HEK293T (cell line): ENCODE measurements at regions not wholly inside any gene's neighbourhood (a gene's known extent, or its start where the extent isn't known, plus 50 kb on each side); places are given as distances from the start of the nearest gene placed in this dataset.

Source experiments
- CTCF ChIA-PET: fragments of 350-600 bp; formaldehyde crosslinking; extraction: SDS; loops from one replicate; lab custom pipeline; 2021; ENCODE audit warnings: antibody characterized with exemption, inconsistent platforms; lab: Yijun Ruan, JAX
- POLR2A ChIA-PET: fragments of 350-600 bp; formaldehyde crosslinking; extraction: SDS; loops from one replicate; lab custom pipeline; 2020; ENCODE audit warnings: antibody characterized with exemption, inconsistent platforms; lab: Yijun Ruan, JAX
- DNase-seq: peaks from one replicate; pipeline ENCODE4 v3.0.0; 2012; ENCODE audit warnings: mixed read lengths; ENCODE audit errors: extremely low spot score
- ARNT ChIP-seq: fragments of 450-650 bp; IDR thresholded peaks from 2 replicates; pipeline ENCODE4 v1.6.1; 2017; ENCODE audit warnings: mild to moderate bottlenecking
- BHLHE40 ChIP-seq: fragments of 450-650 bp; IDR thresholded peaks from 2 replicates; pipeline ENCODE4 v1.6.1; 2016; ENCODE audit warnings: mild to moderate bottlenecking, moderate library complexity, borderline replicate concordance
- CTBP1 ChIP-seq: fragments of 450-650 bp; IDR thresholded peaks from 2 replicates; pipeline ENCODE4 v1.6.1; 2016; ENCODE audit warnings: borderline replicate concordance
- ELF4 ChIP-seq: fragments of 450-650 bp; IDR thresholded peaks from 2 replicates; pipeline ENCODE4 v1.6.1; 2017; ENCODE audit warnings: antibody characterized with exemption
- FOXA1 ChIP-seq: fragments of 450-650 bp; IDR thresholded peaks from 2 replicates; pipeline ENCODE4 v1.6.1; 2016; ENCODE audit warnings: mild to moderate bottlenecking
- FOXK2 ChIP-seq: fragments of 450-650 bp; IDR thresholded peaks from 2 replicates; pipeline ENCODE4 v1.6.1; 2016; ENCODE audit warnings: mild to moderate bottlenecking
- FOXM1 ChIP-seq: fragments of 450-650 bp; IDR thresholded peaks from 2 replicates; pipeline ENCODE4 v1.6.1; 2017; ENCODE audit warnings: mild to moderate bottlenecking, borderline replicate concordance
- HDGF ChIP-seq: fragments of 450-650 bp; IDR thresholded peaks from 2 replicates; pipeline ENCODE4 v1.6.1; 2017; ENCODE audit warnings: antibody characterized with exemption, borderline replicate concordance
- L3MBTL2 ChIP-seq: fragments of 450-650 bp; conservative IDR thresholded peaks from 2 replicates; pipeline ENCODE4 v1.6.1; 2016; ENCODE audit warnings: mild to moderate bottlenecking
- LEF1 ChIP-seq: fragments of 450-650 bp; IDR thresholded peaks from 2 replicates; pipeline ENCODE4 v1.6.1; 2017; ENCODE audit warnings: mild to moderate bottlenecking, borderline replicate concordance
- NFRKB ChIP-seq: fragments of 450-650 bp; IDR thresholded peaks from 2 replicates; pipeline ENCODE4 v1.6.1; 2016; ENCODE audit warnings: mild to moderate bottlenecking, moderate library complexity
- PKNOX1 ChIP-seq: fragments of 450-650 bp; IDR thresholded peaks from 2 replicates; pipeline ENCODE4 v1.6.1; 2016
- SP1 ChIP-seq: fragments of 450-650 bp; IDR thresholded peaks from 2 replicates; pipeline ENCODE4 v1.6.1; 2017
- SUZ12 ChIP-seq: fragments of 450-650 bp; IDR thresholded peaks from 2 replicates; pipeline ENCODE4 v1.6.1; 2016; ENCODE audit warnings: mild to moderate bottlenecking
- TARDBP ChIP-seq: fragments of 450-650 bp; IDR thresholded peaks from 2 replicates; pipeline ENCODE4 v1.6.1; 2016
- ZNF384 ChIP-seq: fragments of 450-650 bp; IDR thresholded peaks from 2 replicates; pipeline ENCODE4 v1.6.1; 2016

GRCh38 chr2:234334151-234334550, 162.7 kb downstream of the ARL4C start:
- DNase-seq, result no peak
- CTCF ChIA-PET, result interaction anchor here (0.5 to 0.9 kb wide), 2 partner anchors 12 to 35 kb away, joined by 3 to 4 read pairs; no protein-coding TSS in a partner anchor
- TF ChIP-seq SUZ12, result no peak
- no peak for TF ChIP-seq PKNOX1
- TF ChIP-seq FOXM1, result no peak
- no peak for TF ChIP-seq FOXK2
- no peak for TF ChIP-seq L3MBTL2
- TF ChIP-seq ARNT, result no peak
- TF ChIP-seq LEF1, result no peak
- TF ChIP-seq BHLHE40, result no peak
- TF ChIP-seq ELF4, result no peak
- no peak for TF ChIP-seq HDGF
- TF ChIP-seq SP1, result no peak
- no peak for TF ChIP-seq FOXA1
- no peak for TF ChIP-seq NFRKB
- no peak for TF ChIP-seq ZNF384
- TF ChIP-seq TARDBP, result no peak
- no peak for TF ChIP-seq CTBP1
- POLR2A ChIA-PET, result no interaction called here

GRCh38 chr2:234333168-234334130, 163.4 kb downstream of the ARL4C start:
- no peak for DNase-seq
- CTCF ChIA-PET, result interaction anchor here (0.9 kb wide), 1 partner anchor 34 kb away, joined by 3 read pairs; no protein-coding TSS in a partner anchor
- TF ChIP-seq LEF1, result no peak
- no peak for TF ChIP-seq NFRKB
- TF ChIP-seq BHLHE40, result no peak
- no peak for TF ChIP-seq ELF4
- TF ChIP-seq TARDBP, result no peak
- no peak for TF ChIP-seq FOXM1
- TF ChIP-seq ZNF384, result no peak
- TF ChIP-seq FOXA1, result no peak
- no peak for TF ChIP-seq HDGF
- no peak for TF ChIP-seq FOXK2
- TF ChIP-seq L3MBTL2, result no peak
- TF ChIP-seq SP1, result no peak
- no peak for TF ChIP-seq SUZ12
- POLR2A ChIA-PET, result no interaction called here

GRCh38 chr2:234331966-234332365, 164.9 kb downstream of the ARL4C start:
- TF ChIP-seq TARDBP, result no peak
- no peak for TF ChIP-seq CTBP1
- no peak for TF ChIP-seq FOXK2
- TF ChIP-seq HDGF, result no peak
- no peak for TF ChIP-seq L3MBTL2
- ChIA-PET POLR2A (no interaction called here), CTCF (no interaction called here)
- no peak for DNase-seq

- no peak for DNase-seq
- ChIA-PET POLR2A (no interaction called here), CTCF (no interaction called here)
- TF ChIP-seq TARDBP, result no peak
- no peak for TF ChIP-seq FOXA1
- TF ChIP-seq L3MBTL2, result no peak
- TF ChIP-seq BHLHE40, result no peak
- TF ChIP-seq SUZ12, result no peak
- TF ChIP-seq CTBP1, result no peak
- no peak for TF ChIP-seq ARNT
- TF ChIP-seq FOXK2, result no peak
- TF ChIP-seq NFRKB, result no peak
- no peak for TF ChIP-seq LEF1
- no peak for TF ChIP-seq ZNF384
- TF ChIP-seq PKNOX1, result no peak
- no peak for TF ChIP-seq ELF4
- TF ChIP-seq HDGF, result no peak
- no peak for TF ChIP-seq SP1
- no peak for TF ChIP-seq FOXM1
Observed at GRCh38 chr2:234331566-234331965, 165.3 kb downstream of the ARL4C start.

GRCh38 chr2:234330902-234331301, 166.0 kb downstream of the ARL4C start:
- POLR2A ChIA-PET, result no interaction called here
- no peak for TF ChIP-seq SUZ12
- DNase-seq, result no peak
- CTCF ChIA-PET, result no interaction called here

- DNase-seq, result no peak
- ChIA-PET POLR2A (no interaction called here), CTCF (no interaction called here)
- TF ChIP-seq FOXM1, result no peak
- no peak for TF ChIP-seq SP1
- no peak for TF ChIP-seq FOXK2
- no peak for TF ChIP-seq LEF1
- TF ChIP-seq HDGF, result no peak
- no peak for TF ChIP-seq BHLHE40
- no peak for TF ChIP-seq NFRKB
- TF ChIP-seq PKNOX1, result no peak
- no peak for TF ChIP-seq ZNF384
Observed at GRCh38 chr2:234329202-234329960, 167.5 kb downstream of the ARL4C start.
